H9 (cell line): ENCODE measurements at regions not wholly inside any gene's neighbourhood (a gene's known extent, or its start where the extent isn't known, plus 50 kb on each side); places are given as distances from the start of the nearest gene placed in this dataset.

ENCODE experiments used
- DNase-seq: peaks from one replicate; pipeline ENCODE4 v3.0.0-alpha.2; 2017
- H2AFZ ChIP-seq: one replicate; pipeline ENCODE4 v1.6.1; 2013; ENCODE audit warnings: mild to moderate bottlenecking, low read length, control low read depth, moderate library complexity
- H2AK5ac ChIP-seq: 2 replicates; pipeline ENCODE4 v1.6.1; 2013; ENCODE audit warnings: low read length, control low read depth, mixed read lengths; ENCODE audit not compliant: insufficient read length
- H2BK120ac ChIP-seq: one replicate; pipeline ENCODE4 v1.6.1; 2013; ENCODE audit warnings: low read depth, mild to moderate bottlenecking, low read length, control low read depth, inconsistent platforms; ENCODE audit not compliant: poor library complexity, severe bottlenecking
- H2BK12ac ChIP-seq: 2 replicates; pipeline ENCODE4 v1.6.1; 2013; ENCODE audit warnings: low read length, control low read depth, mixed read lengths, low read depth; ENCODE audit not compliant: insufficient read length
- H2BK15ac ChIP-seq: 2 replicates; pipeline ENCODE4 v1.6.1; 2013; ENCODE audit warnings: low read depth, low read length, control low read depth
- H2BK20ac ChIP-seq: one replicate; pipeline ENCODE4 v1.6.1; 2013; ENCODE audit warnings: low read depth, mild to moderate bottlenecking, low read length, control low read depth, inconsistent platforms; ENCODE audit not compliant: poor library complexity, severe bottlenecking
- H2BK5ac ChIP-seq: 2 replicates; pipeline ENCODE4 v1.6.1; 2013; ENCODE audit warnings: low read length, control low read depth, mixed read lengths; ENCODE audit not compliant: insufficient read length
- H3K14ac ChIP-seq: 2 replicates; pipeline ENCODE4 v1.6.1; 2013; ENCODE audit warnings: low read length, control low read depth; ENCODE audit not compliant: insufficient read depth
- H3K18ac ChIP-seq: 2 replicates; pipeline ENCODE4 v1.6.1; 2013; ENCODE audit warnings: low read depth, mild to moderate bottlenecking, mixed read lengths, low read length, control low read depth; ENCODE audit not compliant: insufficient read length
- H3K23ac ChIP-seq: 2 replicates; pipeline ENCODE4 v1.6.1; 2013; ENCODE audit warnings: low read length, control low read depth, mixed read lengths, low read depth; ENCODE audit not compliant: insufficient read length
- H3K23me2 ChIP-seq: 2 replicates; pipeline ENCODE4 v1.6.1; 2013; ENCODE audit warnings: low read depth, mild to moderate bottlenecking, mixed read lengths, low read length, control low read depth; ENCODE audit not compliant: insufficient read length, poor library complexity, severe bottlenecking
- H3K27ac ChIP-seq: 2 replicates; pipeline ENCODE4 v1.5.1; 2013; ENCODE audit warnings: low read length, control low read depth, mixed read lengths, low read depth; ENCODE audit not compliant: insufficient read length
- H3K27me3 ChIP-seq: 2 replicates; pipeline ENCODE4 v1.6.1; 2013; ENCODE audit warnings: low read length, control low read depth, inconsistent platforms; ENCODE audit not compliant: insufficient read depth
- H3K4ac ChIP-seq: 2 replicates; pipeline ENCODE4 v1.6.1; 2013; ENCODE audit warnings: low read depth, mild to moderate bottlenecking, control low read depth, inconsistent platforms, low read length, moderate library complexity
- H3K4me1 ChIP-seq: 2 replicates; pipeline ENCODE4 v1.6.1; 2013; ENCODE audit warnings: low read length, control low read depth, inconsistent platforms; ENCODE audit not compliant: insufficient read depth
- H3K4me2 ChIP-seq: 2 replicates; pipeline ENCODE4 v1.6.1; 2013; ENCODE audit warnings: low read length, control low read depth, mixed read lengths; ENCODE audit not compliant: insufficient read length, insufficient read depth
- H3K56ac ChIP-seq: 2 replicates; pipeline ENCODE4 v1.6.1; 2013; ENCODE audit warnings: low read depth, mild to moderate bottlenecking, mixed read lengths, low read length, control low read depth; ENCODE audit not compliant: insufficient read length
- H3K79me1 ChIP-seq: 2 replicates; pipeline ENCODE4 v1.6.1; 2013; ENCODE audit warnings: low read depth, mild to moderate bottlenecking, moderate library complexity, low read length, control low read depth, inconsistent platforms; ENCODE audit not compliant: insufficient read depth, poor library complexity, severe bottlenecking
- H3K79me2 ChIP-seq: 2 replicates; pipeline ENCODE4 v1.6.1; 2013; ENCODE audit warnings: low read length, control low read depth, inconsistent platforms; ENCODE audit not compliant: insufficient read depth
- H3K9ac ChIP-seq: 2 replicates; pipeline ENCODE4 v1.6.1; 2013; ENCODE audit warnings: low read length, control low read depth, mixed read lengths; ENCODE audit not compliant: insufficient read length; ENCODE audit errors: extremely low read depth
- H3K9me3 ChIP-seq: one replicate; pipeline ENCODE4 v1.6.1; 2013; ENCODE audit warnings: low read depth, low read length, inconsistent platforms; ENCODE audit not compliant: control insufficient read depth
- H3T11ph ChIP-seq: one replicate; pipeline ENCODE4 v1.6.1; 2013; ENCODE audit warnings: mild to moderate bottlenecking, low read length, control low read depth, inconsistent platforms
- H4K20me1 ChIP-seq: one replicate; pipeline ENCODE4 v1.6.1; 2013; ENCODE audit not compliant: control insufficient read depth, insufficient read length, insufficient read depth
- H4K5ac ChIP-seq: 2 replicates; pipeline ENCODE4 v1.6.1; 2013; ENCODE audit warnings: low read depth, mild to moderate bottlenecking, mixed read lengths, low read length, control low read depth; ENCODE audit not compliant: insufficient read length
- H4K8ac ChIP-seq: replicated peaks from 2 replicates; pipeline ENCODE4 v1.6.1; 2013; ENCODE audit warnings: low read length, control low read depth, mixed read lengths, low read depth; ENCODE audit not compliant: insufficient read length
- H4K91ac ChIP-seq: 2 replicates; pipeline ENCODE4 v1.6.1; 2013; ENCODE audit warnings: low read depth, mild to moderate bottlenecking, moderate library complexity, mixed read lengths, low read length, control low read depth; ENCODE audit not compliant: insufficient read length
- H3K27ac Mint-ChIP-seq, 3 experiments: 2 replicates in 2 of 3; 3 replicates in 1 of 3; pipeline ENCODE4 v1.8.0; 2020 to 2021; ENCODE audit warnings: mixed read lengths in 3 of 3, mild to moderate bottlenecking in 1 of 3, moderate library complexity in 1 of 3
- H3K27me3 Mint-ChIP-seq: 2 replicates; pipeline ENCODE4 v1.8.0; 2021; ENCODE audit warnings: low read depth, mild to moderate bottlenecking, moderate library complexity, mixed read lengths
- H3K36me3 Mint-ChIP-seq, 3 experiments: 2 replicates in 2 of 3; 3 replicates in 1 of 3; pipeline ENCODE4 v1.8.0; 2020 to 2021; ENCODE audit warnings: low read depth in 3 of 3, mixed read lengths in 3 of 3; ENCODE audit not compliant: insufficient read depth in 1 of 3
- H3K4me1 Mint-ChIP-seq, 2 experiments: 2 replicates each; pipeline ENCODE4 v1.8.0; 2020; ENCODE audit warnings: mixed read lengths in 2 of 2
- H3K4me3 Mint-ChIP-seq, 2 experiments: 2 replicates in 1 of 2; 3 replicates in 1 of 2; pipeline ENCODE4 v1.8.0; 2020 to 2021; ENCODE audit warnings: mild to moderate bottlenecking in 2 of 2, mixed read lengths in 2 of 2, moderate library complexity in 1 of 2
- H3K9me3 Mint-ChIP-seq, 2 experiments: 2 replicates in 1 of 2; 3 replicates in 1 of 2; pipeline ENCODE4 v1.8.0; 2020; ENCODE audit warnings: mild to moderate bottlenecking in 2 of 2, mixed read lengths in 2 of 2, moderate library complexity in 1 of 2
- WGBS: extraction: QIAGEN DNeasy Blood & Tissue Kit; methylation state at CpG from one replicate; pipeline ENCODE4 v1.1.7; 2013; ENCODE audit warnings: missing lambda C conversion rate, low lambda C conversion rate, mixed read lengths; ENCODE audit not compliant: insufficient read length; ENCODE audit errors: extremely low coverage; 5-methylcytosine and 5-hydroxymethylcytosine counted together
- TF ChIP-seq, protein P1 (sequence below): fragments of 200-600 bp; sonication (generic); conservative IDR thresholded peaks from 3 replicates; pipeline ENCODE4 v1.8.0; 2021; ENCODE audit warnings: antibody characterized with exemption, mild to moderate bottlenecking

DNA sequence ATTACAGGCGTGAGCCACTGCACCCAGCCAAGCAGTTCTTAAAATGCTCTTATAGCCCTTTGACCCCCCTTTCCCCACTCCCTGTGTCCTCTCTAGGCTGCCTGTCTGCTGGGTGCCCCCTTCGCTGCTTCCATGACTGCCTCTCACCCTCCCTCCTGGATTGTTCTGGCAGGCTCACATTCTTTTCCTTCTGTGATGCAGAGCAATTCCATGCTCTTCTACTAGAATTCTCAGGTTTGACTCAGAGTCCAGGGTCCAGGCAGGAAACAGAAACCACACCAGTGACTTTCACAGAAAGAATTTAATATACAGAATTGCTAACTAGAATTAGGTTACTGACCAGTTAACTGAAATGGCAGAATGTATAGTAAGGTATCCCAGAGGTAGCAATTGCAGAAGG lies 244.8 kb downstream of the BAMBI start:
- Histone ChIP-seq H2AFZ (no peak overlapping the region), H3K9ac (no peak overlapping the region), H4K91ac (no peak overlapping the region), H3K23ac (no peak overlapping the region), H4K20me1 (no peaks in the 10 kb centered on the region), H2BK20ac (no peak overlapping the region), H3K27ac (no peak overlapping the region), H2BK12ac (no peak overlapping the region), H2BK120ac (no peak overlapping the region), H3K4ac (no peak overlapping the region), H3K79me2 (no peaks in the 10 kb centered on the region), H2BK5ac (no peak overlapping the region), H2BK15ac (no peak overlapping the region), H3K56ac (no peak overlapping the region), H3K4me2 (no peak overlapping the region), H3T11ph (no peak overlapping the region), H2AK5ac (no peak overlapping the region), H3K18ac (no peak overlapping the region), H3K79me1 (no peaks in the 10 kb centered on the region), H4K5ac (no peak overlapping the region), H3K4me1 (no peaks in the 10 kb centered on the region), H3K23me2 (no peaks in the 10 kb centered on the region), H4K8ac (no peak overlapping the region), H3K9me3 (no peaks in the 10 kb centered on the region), H3K27me3 (no peaks in the 10 kb centered on the region), H3K14ac (no peak overlapping the region; the same call in 1 of the 2 replicates)
- Mint-ChIP-seq H3K4me3 (no peak overlapping the region), H3K36me3 (no peaks in the 10 kb centered on the region), H3K4me1 (peaks cover 19 to 22% of the 10 kb centered on the region in 2 experiments), H3K9me3 (no peaks in the 10 kb centered on the region; a peak in 1 of 5 replicates), H3K27me3 (peaks cover 2% of the 10 kb centered on the region), H3K27ac (no peak overlapping the region)
- peak; percentile 42 for DNase-seq
- TF ChIP-seq, protein P1, sequence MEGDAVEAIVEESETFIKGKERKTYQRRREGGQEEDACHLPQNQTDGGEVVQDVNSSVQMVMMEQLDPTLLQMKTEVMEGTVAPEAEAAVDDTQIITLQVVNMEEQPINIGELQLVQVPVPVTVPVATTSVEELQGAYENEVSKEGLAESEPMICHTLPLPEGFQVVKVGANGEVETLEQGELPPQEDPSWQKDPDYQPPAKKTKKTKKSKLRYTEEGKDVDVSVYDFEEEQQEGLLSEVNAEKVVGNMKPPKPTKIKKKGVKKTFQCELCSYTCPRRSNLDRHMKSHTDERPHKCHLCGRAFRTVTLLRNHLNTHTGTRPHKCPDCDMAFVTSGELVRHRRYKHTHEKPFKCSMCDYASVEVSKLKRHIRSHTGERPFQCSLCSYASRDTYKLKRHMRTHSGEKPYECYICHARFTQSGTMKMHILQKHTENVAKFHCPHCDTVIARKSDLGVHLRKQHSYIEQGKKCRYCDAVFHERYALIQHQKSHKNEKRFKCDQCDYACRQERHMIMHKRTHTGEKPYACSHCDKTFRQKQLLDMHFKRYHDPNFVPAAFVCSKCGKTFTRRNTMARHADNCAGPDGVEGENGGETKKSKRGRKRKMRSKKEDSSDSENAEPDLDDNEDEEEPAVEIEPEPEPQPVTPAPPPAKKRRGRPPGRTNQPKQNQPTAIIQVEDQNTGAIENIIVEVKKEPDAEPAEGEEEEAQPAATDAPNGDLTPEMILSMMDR: no peak
- no CpG with 5 or more reads among the region's 2 CpGs for WGBS
